Caco-2 (cell line): ENCODE measurements at regions not wholly inside any gene's neighbourhood (a gene's known extent, or its start where the extent isn't known, plus 50 kb on each side); places are given as distances from the start of the nearest gene placed in this dataset.

Source experiments
- BruUV-seq: library from RNA; stranded (reverse); fragments of 400-500 nt; replicated peaks from 2 replicates; lab custom pipeline; 2021; lab: Mats Ljungman, UMichigan
- CTCF ChIA-PET: fragments of 300-600 bp; sonication (Branson Sonifier 250); formaldehyde crosslinking; loops from one replicate; lab custom pipeline; 2022; ENCODE audit warnings: antibody characterized with exemption; lab: Charles Lee
- POLR2A ChIA-PET: fragments of 300-600 bp; sonication (Branson Sonifier 250); formaldehyde crosslinking; loops from one replicate; lab custom pipeline; 2022; ENCODE audit warnings: antibody characterized with exemption; lab: Charles Lee
- DNase-seq, 2 experiments: peaks; one replicate each; pipeline versions ENCODE4 v3.0.0 to v3.0.0-alpha.2; 2020 to 2022
- H3K27me3 ChIP-seq: replicated peaks from 2 replicates; pipeline ENCODE4 v1.6.0; 2011; ENCODE audit warnings: low read length; ENCODE audit not compliant: control insufficient read depth, insufficient read depth
- H3K36me3 ChIP-seq: 2 replicates; pipeline ENCODE4 v1.5.1; 2011; ENCODE audit warnings: low read length; ENCODE audit not compliant: control insufficient read depth, insufficient read depth
- H3K4me1 ChIP-seq: fragments of 250-450 bp; sonication (Bioruptor Pico); 2 replicates; pipeline ENCODE4 v1.5.1; 2020; ENCODE audit warnings: mild to moderate bottlenecking
- H3K4me3 ChIP-seq: 2 replicates; pipeline ENCODE4 v1.5.1; 2011; ENCODE audit warnings: low read depth, mild to moderate bottlenecking, control low read depth, low read length
- H3K9me3 ChIP-seq: fragments of 250-450 bp; sonication (Bioruptor Pico); 2 replicates; pipeline ENCODE4 v1.5.1; 2020; ENCODE audit warnings: mild to moderate bottlenecking, moderate library complexity
- H3K27ac Mint-ChIP-seq: one replicate; pipeline ENCODE4 v1.8.0; 2022; ENCODE audit warnings: mixed read lengths; ENCODE audit not compliant: unreplicated experiment
- H3K27me3 Mint-ChIP-seq: one replicate; pipeline ENCODE4 v1.8.0; 2022; ENCODE audit warnings: mixed read lengths; ENCODE audit not compliant: insufficient read depth, unreplicated experiment
- H3K36me3 Mint-ChIP-seq: one replicate; pipeline ENCODE4 v1.8.0; 2022; ENCODE audit warnings: mild to moderate bottlenecking, mixed read lengths; ENCODE audit not compliant: insufficient read depth, unreplicated experiment
- H3K4me1 Mint-ChIP-seq: one replicate; pipeline ENCODE4 v1.8.0; 2022; ENCODE audit warnings: low read depth, mixed read lengths; ENCODE audit not compliant: unreplicated experiment
- H3K4me3 Mint-ChIP-seq: one replicate; pipeline ENCODE4 v1.8.0; 2022; ENCODE audit warnings: mild to moderate bottlenecking, moderate library complexity, mixed read lengths; ENCODE audit not compliant: unreplicated experiment
- H3K9me3 Mint-ChIP-seq: one replicate; pipeline ENCODE4 v1.8.0; 2022; ENCODE audit warnings: mixed read lengths; ENCODE audit not compliant: unreplicated experiment
- CTCF ChIP-seq, 2 experiments: fragments of 200-600 bp in 1 of 2; IDR thresholded peaks; 1 replicate in 1 of 2; 2 replicates in 1 of 2; pipeline versions ENCODE4 v1.5.1 to v1.8.0; 2011 to 2022; ENCODE audit warnings: antibody characterized with exemption in 1 of 2, control low read depth in 1 of 2, inconsistent platforms in 1 of 2, low read depth in 1 of 2, low read length in 1 of 2, mild to moderate bottlenecking in 1 of 2, moderate library complexity in 1 of 2; ENCODE audit not compliant: insufficient read depth in 1 of 2, severe bottlenecking in 1 of 2, unreplicated experiment in 1 of 2
- intact Hi-C: fragments of 100-400 bp; cut with micrococcal nuclease; formaldehyde crosslinking; loops from one replicate; pipeline ENCODE4 v1.10.0; 2022; ENCODE audit not compliant: unreplicated experiment

GRCh38 chr5:158080112-158080511 lies 221.2 kb upstream of the CLINT1 start:
- Mint-ChIP-seq H3K36me3 (no peaks in the 10 kb centered on the region), H3K27me3 (peaks cover 16% of the 10 kb centered on the region), H3K4me1 (no peaks in the 10 kb centered on the region), H3K27ac (no peak overlapping the region), H3K9me3 (no peaks in the 10 kb centered on the region), H3K4me3 (no peak overlapping the region)
- no peaks in the 10 kb centered on the region for H3K9me3 ChIP-seq
- no peaks in the 10 kb centered on the region for H3K27me3 ChIP-seq
- no peak for TF ChIP-seq CTCF (IDR thresholded peaks at IDR 0.05; ENCODE audit: insufficient read depth in 1 of 2, low read depth in 1 of 2, low read length in 1 of 2, severe bottlenecking in 1 of 2, unreplicated experiment in 1 of 2)
- CTCF ChIA-PET, result no interaction called here
- DNase-seq, result no peak
- no peaks in the 10 kb centered on the region for H3K4me1 ChIP-seq
- POLR2A ChIA-PET, result no interaction called here
- no TSS peak for BruUV-seq
- H3K4me3 ChIP-seq, result no peak overlapping the region
- H3K36me3 ChIP-seq, result no peaks in the 10 kb centered on the region
- intact Hi-C loops, result no loop called here

- H3K4me3 Mint-ChIP-seq, result no peak overlapping the region
- no peaks in the 10 kb centered on the region for H3K36me3 Mint-ChIP-seq
- TF ChIP-seq CTCF (IDR thresholded peaks at IDR 0.05; ENCODE audit: insufficient read depth in 1 of 2, low read depth in 1 of 2, low read length in 1 of 2, severe bottlenecking in 1 of 2, unreplicated experiment in 1 of 2), result no peak
- H3K27ac Mint-ChIP-seq, result no peak overlapping the region
- BruUV-seq, result no TSS peak
- ChIA-PET POLR2A (no interaction called here), CTCF (no interaction called here)
- H3K9me3 Mint-ChIP-seq, result no peaks in the 10 kb centered on the region
- H3K4me1 Mint-ChIP-seq, result no peaks in the 10 kb centered on the region
- Histone ChIP-seq H3K36me3 (no peaks in the 10 kb centered on the region), H3K27me3 (no peaks in the 10 kb centered on the region), H3K4me3 (no peak overlapping the region), H3K9me3 (no peaks in the 10 kb centered on the region), H3K4me1 (no peaks in the 10 kb centered on the region)
- peaks cover 12% of the 10 kb centered on the region for H3K27me3 Mint-ChIP-seq
- no peak for DNase-seq
- intact Hi-C loops, result loop anchor here (5.0 kb wide), 1 partner anchor 1028 kb away; no protein-coding TSS in a partner anchor
These were observed 220.2 kb upstream of the CLINT1 start for GRCh38 chr5:158079097-158079496.

- DNase-seq, result peak; percentile 41 to 75
- H3K36me3 Mint-ChIP-seq, result no peaks in the 10 kb centered on the region
- H3K9me3 Mint-ChIP-seq, result no peaks in the 10 kb centered on the region
- H3K36me3 ChIP-seq, result no peaks in the 10 kb centered on the region
- POLR2A ChIA-PET, result no interaction called here
- CTCF ChIA-PET, result interaction anchor here (0.6 to 1.5 kb wide), 22 partner anchors 8 to 1998 kb away, joined by 3 to 11 read pairs (median 4); partner anchors contain the start of gene CLINT1
- no peak overlapping the region for H3K4me3 ChIP-seq
- H3K4me3 Mint-ChIP-seq, result no peak overlapping the region
- TF ChIP-seq CTCF (IDR thresholded peaks at IDR 0.05; ENCODE audit: insufficient read depth in 1 of 2, low read depth in 1 of 2, low read length in 1 of 2, severe bottlenecking in 1 of 2, unreplicated experiment in 1 of 2), result peak; percentile 73 to 87
- H3K27ac Mint-ChIP-seq, result no peak overlapping the region
- H3K4me1 Mint-ChIP-seq, result no peaks in the 10 kb centered on the region
- no TSS peak for BruUV-seq
- H3K9me3 ChIP-seq, result no peaks in the 10 kb centered on the region
- H3K27me3 ChIP-seq, result no peaks in the 10 kb centered on the region
- H3K4me1 ChIP-seq, result no peaks in the 10 kb centered on the region
- H3K27me3 Mint-ChIP-seq, result peaks cover 9% of the 10 kb centered on the region
- intact Hi-C loops, result loop anchor here (1.0 to 5.0 kb wide), 2 partner anchors 1032 to 1058 kb away; no protein-coding TSS in a partner anchor
These were observed 216.2 kb upstream of the CLINT1 start for GRCh38 chr5:158074992-158075769.
